OCI-LY3 (cell line): ENCODE measurements at regions not wholly inside any gene's neighbourhood (a gene's known extent, or its start where the extent isn't known, plus 50 kb on each side); places are given as distances from the start of the nearest gene placed in this dataset.

Experiments used
- CTCF ChIP-seq: fragments of 200-600, 300-600 bp; sonication (generic); IDR thresholded peaks from 2 replicates; pipeline ENCODE4 v1.5.1; 2014; ENCODE audit warnings: antibody characterized with exemption, low read length, low read depth
- EZH2phosphoT487 ChIP-seq: fragments of 200-600 bp; shearing (Covaris generic); IDR thresholded peaks from 2 replicates; pipeline ENCODE4 v1.6.1; 2018; ENCODE audit warnings: antibody characterized with exemption, mixed run types, low read depth

DNA sequence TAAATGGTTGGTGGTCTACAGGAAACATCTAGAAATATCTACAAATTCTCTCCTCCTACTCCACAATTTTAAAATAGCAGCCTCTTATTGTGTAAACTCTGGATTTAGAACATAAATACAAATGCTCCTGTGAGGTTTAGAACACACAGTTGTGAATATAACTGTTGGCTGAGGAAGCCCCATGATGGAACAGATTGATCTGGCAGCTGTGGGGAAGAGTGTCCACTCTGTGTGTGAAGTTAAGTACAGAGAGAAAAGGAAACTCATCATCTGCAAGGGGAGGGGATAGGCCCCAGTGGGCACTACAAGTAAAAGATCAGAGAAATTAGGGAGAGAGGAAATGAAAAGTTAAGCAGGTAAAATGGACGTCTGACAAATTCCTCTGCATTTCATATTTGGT lies 422.7 kb upstream of the FSHR start:
- TF ChIP-seq CTCF, result no peak
- no peak for TF ChIP-seq EZH2phosphoT487
